ENCODE measurements at regions not wholly inside any gene's neighbourhood (a gene's known extent, or its start where the extent isn't known, plus 50 kb on each side); places are given as distances from the start of the nearest gene placed in this dataset.

DNA sequence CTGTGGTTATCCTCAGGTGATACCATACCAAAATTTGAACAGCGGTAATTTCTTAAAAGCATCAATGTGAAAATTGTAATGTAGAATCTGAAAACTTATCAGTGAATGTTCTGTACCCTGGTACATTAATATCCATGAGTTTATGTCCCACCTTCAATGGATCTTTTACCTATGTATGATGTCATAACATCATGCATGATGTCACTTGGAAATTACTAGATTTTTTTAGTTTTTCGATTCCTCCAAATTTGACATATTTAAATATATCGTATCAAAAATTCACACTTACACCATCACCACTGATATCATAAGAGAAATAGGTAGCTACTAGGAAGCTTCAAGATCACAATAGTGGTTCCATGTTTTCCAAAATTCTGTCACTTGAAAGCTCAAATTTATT lies 95.0 kb upstream of the AKR1E2 start:
- no peak for DNase-seq

DNA sequence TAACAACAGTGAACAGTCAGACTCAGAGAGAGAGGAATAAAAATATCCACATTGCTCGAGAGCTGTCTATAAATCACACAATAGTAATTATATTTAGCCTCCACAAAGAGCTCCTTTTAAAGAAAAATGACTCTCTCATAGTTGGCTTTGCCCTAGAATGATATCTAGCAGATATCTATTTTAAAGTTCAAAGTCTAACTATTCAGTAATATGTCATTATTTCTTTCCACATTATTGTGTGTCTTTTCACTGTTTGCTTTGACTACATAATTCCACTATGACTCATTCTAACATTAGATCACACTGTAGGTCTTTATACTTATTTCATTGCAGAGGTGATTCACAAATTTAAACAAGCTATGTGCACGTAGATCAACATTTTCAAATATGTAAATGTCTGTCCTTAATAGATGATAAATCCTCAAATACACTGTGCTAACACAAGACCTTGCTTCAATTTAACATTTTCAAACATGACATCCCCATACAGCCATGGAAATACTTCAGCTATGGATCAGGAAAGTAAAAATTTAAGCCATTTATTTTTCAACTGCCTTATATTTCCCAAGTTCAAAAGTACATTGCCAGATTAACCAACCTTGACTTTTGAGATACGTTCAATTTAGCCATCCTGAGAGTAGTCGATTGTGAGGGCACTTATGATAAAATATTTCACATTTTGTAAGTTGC lies 99.9 kb upstream of the AKR1E2 start:
- DNase-seq: no peak

DNA sequence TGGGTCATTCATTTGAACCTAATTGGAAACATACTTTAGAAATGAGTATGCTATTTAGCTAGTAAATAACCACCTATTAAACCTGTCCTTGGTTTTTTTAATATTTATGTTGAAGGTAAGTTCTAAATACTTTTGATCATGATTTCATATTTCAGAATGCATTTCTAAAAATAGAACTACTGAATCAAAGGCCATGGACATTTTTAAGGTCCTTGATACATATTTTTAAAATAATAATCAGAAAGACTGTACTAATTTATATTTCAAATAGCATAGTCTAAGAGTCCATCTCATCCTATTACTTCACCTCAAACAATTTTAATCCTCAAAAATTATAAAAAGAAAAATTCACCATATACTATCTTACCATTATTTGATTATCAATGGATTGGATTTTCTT lies 102.1 kb upstream of the AKR1E2 start:
- no peak for DNase-seq

DNA sequence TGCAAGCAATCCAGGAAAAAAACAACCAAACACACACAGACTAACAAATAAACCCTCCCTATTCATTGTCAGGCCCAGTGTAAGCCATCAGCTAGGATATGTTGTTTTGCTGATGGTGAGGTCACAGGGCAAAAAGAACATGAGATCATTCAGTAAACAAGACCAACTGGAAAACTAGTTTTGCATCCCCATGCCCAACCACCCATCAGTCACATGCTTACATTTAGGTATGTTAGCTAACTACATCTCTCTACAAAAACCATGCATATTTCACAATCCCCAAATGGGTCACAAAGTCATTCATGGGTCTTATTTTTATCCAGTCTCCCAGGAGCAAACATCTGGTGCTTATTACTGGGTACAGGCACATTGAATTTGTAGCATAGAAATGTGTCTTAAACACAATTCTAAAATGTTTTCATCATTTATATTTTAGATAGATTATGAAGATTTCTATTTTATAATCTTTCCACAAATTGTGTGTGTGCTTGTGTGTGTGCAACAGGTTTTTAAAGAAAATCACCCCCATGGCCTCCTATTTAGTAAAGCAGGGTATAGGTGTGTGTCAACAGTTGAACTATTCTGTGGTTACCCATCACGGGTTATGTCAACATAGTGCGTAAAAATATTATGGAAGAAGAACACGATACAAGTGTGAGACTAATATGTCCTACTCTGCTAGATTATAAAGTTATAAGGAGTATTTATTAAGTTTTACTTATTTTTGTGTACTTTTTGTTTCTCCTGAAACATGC lies 103.8 kb upstream of the AKR1E2 start:
- no peak for DNase-seq

DNA sequence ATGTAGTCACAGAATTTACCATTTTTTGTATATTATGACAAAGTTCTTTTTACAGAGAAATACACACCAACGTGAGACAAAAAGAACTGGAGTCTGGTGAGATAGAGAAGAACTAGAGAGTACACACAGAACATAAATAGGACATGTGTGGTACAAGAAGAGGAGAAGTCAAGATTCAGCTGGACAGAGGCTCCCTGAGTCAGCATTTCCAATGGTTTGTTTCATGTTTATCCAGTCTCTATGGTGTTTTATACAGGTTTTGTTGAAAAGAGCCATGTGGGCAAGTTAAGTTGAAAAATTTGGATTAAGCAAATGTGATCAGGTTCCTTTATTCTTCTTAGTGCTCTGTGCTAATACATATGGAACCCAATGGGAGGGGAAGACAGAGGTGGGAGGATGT lies 105.5 kb upstream of the AKR1E2 start:
- no peak for DNase-seq

DNA sequence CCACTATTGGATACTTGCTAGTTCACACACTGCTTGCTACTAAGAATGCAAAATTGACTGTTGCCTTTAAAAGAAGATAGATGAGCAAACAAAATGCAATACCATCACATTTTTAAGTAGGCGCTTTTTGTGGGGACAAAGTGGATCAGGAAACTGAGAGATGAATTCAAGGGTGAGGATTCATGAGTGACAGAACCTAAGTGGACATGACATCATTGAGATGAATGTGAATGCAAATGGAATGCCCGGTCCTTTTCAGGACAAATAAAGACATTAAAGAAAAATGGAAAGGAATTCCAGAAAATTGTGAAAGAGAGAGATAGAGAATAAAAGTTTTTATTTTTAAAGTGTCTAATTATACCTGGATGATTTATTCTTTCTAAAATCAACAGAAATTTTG lies 106.3 kb upstream of the AKR1E2 start:
- no peak for DNase-seq

DNA sequence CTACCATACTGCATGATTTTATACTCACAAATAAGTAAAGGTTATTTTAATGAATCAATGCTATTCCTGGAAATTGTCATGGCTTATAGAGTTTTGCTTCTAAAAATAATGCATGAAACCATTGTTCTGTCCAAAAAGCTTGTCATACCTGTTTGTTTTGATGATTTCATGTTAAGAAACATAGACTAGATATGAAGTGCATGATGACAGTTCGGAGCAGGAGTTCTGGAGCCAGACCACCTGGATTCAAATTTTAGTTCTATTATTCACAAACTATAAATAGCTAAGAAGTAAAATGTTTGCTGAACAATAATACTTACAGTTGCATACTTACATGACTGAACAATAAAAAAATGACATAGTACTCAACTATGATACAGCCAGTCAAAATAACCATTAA lies 107.0 kb upstream of the AKR1E2 start:
- DNase-seq: no peak

DNA sequence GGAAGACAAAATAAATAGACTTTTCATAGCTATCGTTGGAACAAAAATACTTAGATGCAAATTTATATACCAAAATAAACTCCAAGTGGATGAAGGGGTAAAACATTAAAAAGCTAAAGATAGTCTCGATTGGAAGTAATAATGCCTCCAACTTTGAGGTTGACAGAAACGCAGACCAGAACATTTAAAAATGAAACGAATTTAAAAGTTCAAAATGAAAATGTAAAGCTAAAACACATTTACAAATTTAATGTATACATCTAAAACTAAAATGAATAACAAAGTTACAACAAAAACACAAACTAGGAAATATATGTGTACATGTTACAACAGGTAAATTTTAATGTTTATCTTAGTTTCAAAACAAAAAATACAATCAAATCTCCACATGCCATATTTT lies 107.5 kb upstream of the AKR1E2 start:
- no peak for DNase-seq

DNA sequence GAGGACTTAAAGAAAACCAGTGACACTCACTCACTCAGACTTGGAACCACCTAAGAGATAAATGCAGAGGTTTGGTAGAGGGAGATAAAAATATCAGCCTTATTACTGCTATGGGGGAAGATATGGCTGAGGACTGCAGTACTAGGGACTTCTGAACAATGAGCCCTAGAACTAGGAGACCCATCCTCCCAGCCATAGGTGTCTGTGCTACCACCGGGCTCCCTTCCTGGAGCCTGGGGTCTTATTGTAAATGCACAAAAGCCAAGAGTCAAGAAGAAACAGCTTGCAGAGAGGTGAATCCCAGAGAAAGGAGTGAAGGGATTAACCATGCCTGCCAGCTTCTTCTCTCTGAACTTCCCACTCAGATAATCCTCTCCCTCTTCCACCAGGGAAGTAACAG lies 108.3 kb upstream of the AKR1E2 start:
- no peak for DNase-seq

DNA sequence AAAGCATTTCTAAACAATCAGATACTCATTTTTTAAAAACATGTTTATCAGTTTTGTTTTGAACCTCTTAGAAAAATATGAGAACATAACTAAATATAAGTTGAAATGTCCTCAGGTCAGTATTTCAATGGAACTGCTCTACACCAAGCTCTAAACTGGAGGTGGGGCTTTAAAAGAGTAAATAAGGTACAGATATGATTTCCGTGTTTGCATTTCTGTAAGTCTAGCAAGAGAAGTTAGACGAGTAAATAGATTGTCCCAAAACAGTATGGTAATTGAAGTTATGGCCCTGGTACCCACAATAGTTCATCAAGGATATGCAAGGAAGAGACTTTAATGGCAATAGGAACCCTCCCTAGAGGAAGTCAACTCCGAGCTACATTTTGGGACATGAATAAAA lies 115.1 kb upstream of the AKR1E2 start:
- no peak for DNase-seq

DNA sequence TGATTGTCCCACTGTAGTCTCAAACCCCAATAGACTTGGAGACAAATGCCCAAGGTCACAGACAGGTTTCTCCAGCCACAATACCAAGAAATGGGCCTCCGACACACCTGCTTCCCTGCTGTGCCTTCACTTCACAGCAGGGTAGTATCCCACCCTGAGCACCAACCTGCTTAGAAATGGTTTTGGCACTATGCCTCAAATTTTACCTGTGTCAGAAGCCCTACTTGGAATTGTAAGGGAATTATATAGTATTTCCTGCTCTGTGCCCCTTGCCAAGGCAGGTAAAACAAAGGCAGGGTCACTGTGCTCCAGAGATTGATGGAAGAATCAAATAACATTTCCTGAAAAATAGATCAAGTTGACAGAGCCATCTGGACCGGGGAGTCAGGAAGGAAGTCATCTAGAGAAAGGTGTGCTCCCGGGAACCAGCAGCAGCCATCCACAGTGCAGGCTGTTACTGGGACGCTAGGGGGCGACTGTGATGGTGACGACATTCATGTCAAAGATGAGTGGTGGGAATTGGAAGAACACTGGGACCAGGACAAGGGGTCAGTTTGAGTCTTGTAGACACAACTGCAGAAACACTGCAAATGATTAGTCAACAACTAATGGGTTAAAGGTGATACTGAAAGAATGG lies 117.8 kb upstream of the AKR1E2 start:
- DNase-seq: no peak

DNA sequence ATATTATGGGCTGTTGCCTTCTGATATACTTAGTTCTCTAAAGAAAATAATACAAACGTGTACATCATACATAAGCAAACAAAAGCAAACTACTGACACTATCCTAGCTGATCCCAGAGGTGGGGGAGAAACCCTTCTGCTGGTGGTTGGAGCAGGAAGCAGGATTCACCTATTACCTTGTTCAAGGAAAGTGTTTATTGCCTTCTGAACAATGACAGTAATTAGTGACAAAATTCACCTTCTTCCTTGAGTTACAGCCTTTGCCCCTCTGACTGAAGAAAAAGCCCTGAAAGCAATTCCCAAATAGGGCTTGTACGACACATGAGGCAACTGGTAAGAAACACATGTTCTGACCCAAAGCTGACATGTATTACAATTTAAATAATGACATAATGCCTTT lies 118.8 kb upstream of the AKR1E2 start:
- no peak for DNase-seq

DNA sequence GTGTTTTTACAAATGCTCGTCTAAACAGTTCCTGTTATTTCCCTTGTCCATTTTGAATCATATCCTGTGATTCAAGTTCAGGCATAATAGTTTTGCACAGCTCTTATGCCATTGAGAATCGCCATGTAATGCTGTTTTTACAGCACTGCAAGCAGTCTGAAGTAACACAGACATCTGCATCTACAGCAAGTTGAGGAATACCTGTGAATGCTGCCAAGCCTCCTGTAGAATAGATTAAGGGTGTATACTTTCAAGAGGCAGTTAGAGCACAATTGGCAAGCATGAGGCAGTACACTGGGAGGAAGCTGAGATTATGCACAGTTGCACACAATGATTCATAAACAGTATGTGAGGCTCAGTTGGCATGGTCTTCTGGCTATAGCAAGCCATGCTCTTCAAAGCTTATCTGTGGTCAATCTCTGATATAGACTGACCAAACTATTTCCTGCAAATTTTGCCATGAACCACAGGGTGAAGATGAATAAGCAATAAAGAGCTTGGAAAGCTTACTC lies 121.9 kb upstream of the AKR1E2 start:
- DNase-seq: no peak

DNA sequence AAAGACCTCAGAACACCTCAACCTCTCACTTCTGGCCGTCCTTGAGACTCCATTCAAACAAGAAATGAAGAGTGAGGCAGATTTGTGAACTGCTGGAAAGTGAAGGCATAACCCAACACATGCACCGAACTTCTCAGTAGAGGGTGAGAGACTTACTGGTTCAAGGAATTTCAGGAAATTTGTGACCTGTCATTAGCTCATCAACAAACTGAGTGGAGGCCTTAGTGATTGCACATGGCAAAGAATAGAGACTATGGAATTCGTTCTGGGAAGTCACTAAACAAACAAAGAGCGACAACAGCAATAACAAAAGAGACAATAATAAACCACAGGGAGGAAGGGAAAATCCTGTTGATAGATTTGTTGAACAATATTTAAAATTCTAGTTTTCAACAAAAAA lies 125.0 kb upstream of the AKR1E2 start:
- no peak for DNase-seq

DNA sequence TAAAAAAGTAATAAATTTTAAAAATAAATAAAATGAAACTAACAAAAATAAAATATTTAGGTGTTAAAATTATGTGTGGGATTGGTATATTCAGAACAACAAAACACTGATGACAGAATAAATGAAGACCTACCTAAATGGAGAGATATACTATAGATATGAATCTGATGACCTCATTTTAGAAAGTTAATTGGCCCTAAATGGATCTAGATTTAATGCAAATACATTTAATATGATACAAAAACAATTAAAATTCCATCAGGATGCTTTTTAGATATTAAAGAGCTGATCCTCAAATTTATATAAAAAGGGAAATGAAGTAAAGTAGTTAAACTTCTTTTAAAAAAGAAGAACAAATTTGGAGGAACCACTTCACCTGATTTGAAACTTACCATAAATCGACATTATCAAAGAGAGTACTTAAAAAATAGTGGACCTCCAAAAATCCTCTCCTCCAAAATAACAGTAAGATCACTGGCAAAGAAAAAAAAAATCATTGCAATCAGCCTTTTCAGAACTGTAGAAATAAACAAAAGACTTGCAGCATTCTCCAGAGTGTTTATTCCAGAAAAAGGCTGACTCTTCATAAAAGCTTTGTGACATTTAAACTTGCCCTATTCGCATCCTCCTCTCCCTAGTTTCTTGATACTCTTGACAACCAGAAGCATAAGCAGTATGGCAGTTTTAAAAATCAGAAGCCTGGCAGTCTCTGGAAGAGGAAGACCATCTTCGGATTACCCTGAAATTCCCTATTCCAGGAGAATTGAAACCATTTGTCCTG lies 125.9 kb upstream of the AKR1E2 start:
- DNase-seq: no peak

DNA sequence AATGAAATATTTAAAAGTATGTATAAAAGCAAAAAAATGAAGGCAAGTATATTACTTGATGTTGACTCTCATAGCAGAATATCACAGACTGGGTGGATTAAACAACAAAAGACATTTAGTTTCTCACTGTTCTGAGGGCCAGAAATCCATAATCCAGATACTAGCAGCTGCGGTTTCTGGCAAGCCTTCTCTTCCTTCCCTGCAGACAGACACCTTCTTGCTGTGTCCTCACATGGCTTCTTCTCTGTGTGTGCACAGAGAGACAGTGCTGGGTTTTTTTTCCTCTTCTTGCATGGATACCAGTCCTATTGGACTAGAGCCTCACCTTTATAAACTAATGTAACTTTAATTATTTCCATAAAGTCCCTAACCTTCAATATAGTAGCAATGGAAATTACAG lies 127.9 kb upstream of the AKR1E2 start:
- DNase-seq: no peak

DNA sequence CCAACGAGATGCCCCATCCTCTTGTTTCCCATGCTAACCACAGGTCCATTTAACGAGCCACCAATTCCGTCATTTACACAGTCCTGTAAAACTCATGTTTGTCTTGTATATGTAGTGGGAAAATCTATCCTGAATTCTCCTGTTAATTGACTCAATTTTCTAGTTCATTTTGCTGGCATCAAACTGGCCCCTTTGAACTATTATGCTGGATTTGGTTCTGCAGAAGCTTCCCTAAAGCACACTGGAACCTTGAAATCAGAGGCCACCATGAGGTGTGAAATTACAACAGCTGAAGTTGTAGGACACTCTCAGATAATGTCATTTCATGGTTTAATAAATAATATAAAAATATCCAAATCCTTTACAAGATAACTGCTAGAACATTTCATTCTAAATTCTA lies 129.8 kb upstream of the AKR1E2 start:
- DNase-seq: no peak

DNA sequence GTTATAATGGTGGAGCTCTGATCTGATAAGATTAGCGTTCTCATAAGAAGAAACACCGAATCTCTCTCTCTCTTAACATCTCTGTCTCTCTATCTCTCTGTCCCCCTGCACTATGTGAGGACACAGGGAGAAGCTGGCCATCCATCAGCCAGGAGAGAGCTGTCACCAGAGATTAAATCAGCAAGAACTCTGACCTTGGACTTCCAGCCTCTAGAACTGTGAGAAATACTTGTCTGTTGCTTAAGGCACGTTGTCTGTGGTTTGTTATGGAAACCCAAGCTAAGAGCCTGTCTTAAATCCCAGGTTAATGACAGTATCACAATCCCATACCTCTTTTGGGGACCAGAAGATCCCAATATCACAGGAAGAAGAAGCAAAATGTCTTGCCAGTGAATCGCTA lies 132.0 kb upstream of the AKR1E2 start:
- no peak for DNase-seq

DNA sequence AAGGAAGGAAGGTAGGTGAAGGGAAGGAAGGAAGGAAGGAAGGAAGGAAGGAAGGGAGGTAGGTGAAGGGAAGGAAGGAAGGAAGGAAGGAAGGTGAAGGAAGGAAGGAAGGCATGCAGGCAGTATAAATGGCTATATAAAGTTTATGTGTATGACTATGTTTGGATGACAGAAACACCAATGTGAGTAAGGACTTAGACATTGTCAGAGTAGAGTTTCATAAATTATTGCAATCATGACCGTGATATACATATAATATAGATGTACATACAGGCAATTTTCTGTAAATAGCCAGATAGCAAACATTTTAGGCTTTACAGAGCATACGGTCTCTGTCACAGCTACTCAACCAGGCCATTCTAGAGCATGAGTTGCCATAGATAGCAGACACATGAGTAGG lies 133.8 kb upstream of the AKR1E2 start:
- no peak for DNase-seq

DNA sequence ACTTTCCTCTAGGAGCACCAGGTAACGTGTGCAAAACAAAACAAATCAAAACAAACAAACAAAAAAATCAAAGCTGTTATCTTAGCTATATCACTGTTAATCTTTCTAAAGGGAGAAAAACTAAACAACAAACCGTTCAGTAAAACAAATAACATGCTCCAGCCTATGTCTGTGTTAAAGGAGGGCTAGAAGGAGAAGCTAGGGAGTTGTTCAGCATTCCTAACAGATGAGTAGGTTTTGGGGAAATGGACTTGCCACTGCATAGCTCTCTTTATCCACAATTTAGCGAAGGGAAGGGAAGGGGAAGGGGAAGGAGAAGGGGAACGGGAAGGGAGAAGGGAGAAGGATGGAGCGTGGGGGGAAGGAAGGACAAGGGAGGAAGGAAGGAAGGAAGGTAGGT lies 134.2 kb upstream of the AKR1E2 start:
- no peak for DNase-seq

DNA sequence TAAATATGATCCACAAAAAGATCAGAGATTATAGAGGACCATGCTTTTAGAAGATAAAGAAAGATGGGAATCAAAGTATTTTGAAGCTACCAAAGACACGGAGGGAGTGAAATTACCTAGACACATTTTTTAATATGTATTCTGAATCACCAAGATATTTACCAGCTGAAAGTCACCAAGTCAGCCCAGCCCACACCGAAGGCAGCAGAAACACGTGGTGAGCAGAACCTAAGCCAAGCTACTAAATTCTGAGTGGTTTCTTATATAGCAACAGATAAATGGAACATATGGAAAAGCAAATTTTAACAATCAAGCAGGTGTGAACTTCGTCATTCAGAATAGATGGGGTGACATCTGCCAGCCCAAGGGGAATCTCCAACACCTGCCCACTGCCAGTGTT lies 134.7 kb upstream of the AKR1E2 start:
- DNase-seq: no peak

DNA sequence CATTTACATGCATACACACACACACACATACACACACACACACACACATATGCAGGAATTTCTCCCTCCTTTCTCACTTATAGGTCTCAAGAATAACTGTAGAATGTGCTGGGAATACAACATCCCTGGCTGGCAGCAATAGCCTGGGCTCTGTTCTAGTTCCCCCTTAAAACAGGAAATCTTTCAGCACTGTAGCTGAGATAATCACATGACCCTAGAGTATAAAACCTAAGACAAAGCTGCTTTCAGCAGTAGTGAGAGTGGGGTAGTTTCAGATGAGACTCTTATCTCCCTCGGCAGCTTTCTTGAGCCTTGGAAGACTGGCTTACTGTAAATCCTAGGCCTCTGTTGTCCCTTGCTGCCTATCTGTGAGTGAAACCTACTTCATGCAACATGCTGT lies 137.4 kb upstream of the AKR1E2 start:
- no peak for DNase-seq

DNA sequence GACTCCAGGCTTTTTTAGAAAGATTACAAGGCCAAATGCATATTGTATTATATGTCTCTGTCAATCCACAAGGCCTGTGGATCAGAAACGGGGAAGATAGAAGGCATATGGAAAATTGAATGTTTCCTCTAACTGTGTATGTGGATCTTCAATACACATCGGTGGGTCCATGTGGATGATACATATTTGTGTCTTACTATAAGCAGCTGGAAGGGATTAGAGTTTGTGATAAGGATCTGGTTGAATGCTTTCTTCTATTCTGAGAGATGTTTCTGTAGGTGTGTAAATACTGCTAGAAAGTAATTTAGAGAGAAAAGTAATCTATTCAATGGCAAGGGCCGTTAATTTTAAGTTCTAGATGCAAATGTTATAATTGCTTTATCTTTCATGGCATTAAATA lies 137.8 kb upstream of the AKR1E2 start:
- no peak for DNase-seq

DNA sequence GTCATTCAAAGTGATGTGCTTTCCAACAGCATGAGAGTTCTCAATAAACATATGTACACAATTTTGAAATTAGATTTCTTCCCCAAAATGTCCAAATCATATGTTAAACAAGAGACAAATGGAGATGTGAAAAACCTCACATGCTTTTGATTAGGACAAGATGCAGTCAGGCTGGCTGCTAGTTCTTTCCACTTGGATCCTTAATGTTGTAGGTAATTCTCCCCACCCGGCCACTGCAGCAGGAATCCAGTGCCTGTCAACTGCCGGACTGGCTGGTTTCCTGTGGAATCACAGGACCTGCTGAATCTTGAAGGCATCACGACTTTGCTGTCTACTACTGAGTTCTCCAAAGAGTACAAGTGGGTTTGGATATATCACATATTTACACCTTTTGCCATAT lies 138.6 kb upstream of the AKR1E2 start:
- DNase-seq: no peak

All from AML-193 (cell line).